ENCODE measurements at regions not wholly inside any gene's neighbourhood (a gene's known extent, or its start where the extent isn't known, plus 50 kb on each side); places are given as distances from the start of the nearest gene placed in this dataset.

GRCh38 chrX:43166874-43167273, 388.9 kb upstream of the PPP1R2C start:
- Histone ChIP-seq H4K20me1 (ENCODE audit: insufficient read depth, low read length) (no peaks in the 10 kb centered on the region), H3K9me2 (ENCODE audit: insufficient read depth, low read length) (no peaks in the 10 kb centered on the region), H3K9me3 (ENCODE audit: low read length) (no peaks in the 10 kb centered on the region), H3K36me3 (ENCODE audit: insufficient read depth, low read length) (no peaks in the 10 kb centered on the region; the same call in 1 of the 2 replicates), H2AFZ (ENCODE audit: low read length) (no peak overlapping the region), H3K4me2 (ENCODE audit: low read length) (no peak overlapping the region), H3K4me1 (ENCODE audit: insufficient read depth, low read length, poor library complexity, severe bottlenecking) (no peaks in the 10 kb centered on the region), H3K4me3 (ENCODE audit: low read depth, low read length, poor library complexity, severe bottlenecking) (no peak overlapping the region), H3K79me2 (ENCODE audit: insufficient read depth, low read depth, low read length) (no peaks in the 10 kb centered on the region), H3K27ac (ENCODE audit: low read depth, low read length, poor library complexity, severe bottlenecking) (no peak overlapping the region)
- POLR2A ChIA-PET = interaction anchor here (0.6 kb wide), 1 partner anchor 9 kb away, joined by 3 read pairs; no protein-coding TSS in a partner anchor
- intact Hi-C loops (cut with micrococcal nuclease; ENCODE audit: unreplicated experiment) = no loop called here
- DNase-seq (ENCODE audit: low spot score) = no peak
- BruUV-seq (replicated peaks) = no TSS peak
- CTCF ChIA-PET (ENCODE audit: unreplicated experiment) = no interaction called here
- TF ChIP-seq EZH2phosphoT487 (IDR thresholded peaks at IDR 0.05; ENCODE audit: borderline replicate concordance, low read depth, low read length) = no peak
- TF ChIP-seq, protein P1, sequence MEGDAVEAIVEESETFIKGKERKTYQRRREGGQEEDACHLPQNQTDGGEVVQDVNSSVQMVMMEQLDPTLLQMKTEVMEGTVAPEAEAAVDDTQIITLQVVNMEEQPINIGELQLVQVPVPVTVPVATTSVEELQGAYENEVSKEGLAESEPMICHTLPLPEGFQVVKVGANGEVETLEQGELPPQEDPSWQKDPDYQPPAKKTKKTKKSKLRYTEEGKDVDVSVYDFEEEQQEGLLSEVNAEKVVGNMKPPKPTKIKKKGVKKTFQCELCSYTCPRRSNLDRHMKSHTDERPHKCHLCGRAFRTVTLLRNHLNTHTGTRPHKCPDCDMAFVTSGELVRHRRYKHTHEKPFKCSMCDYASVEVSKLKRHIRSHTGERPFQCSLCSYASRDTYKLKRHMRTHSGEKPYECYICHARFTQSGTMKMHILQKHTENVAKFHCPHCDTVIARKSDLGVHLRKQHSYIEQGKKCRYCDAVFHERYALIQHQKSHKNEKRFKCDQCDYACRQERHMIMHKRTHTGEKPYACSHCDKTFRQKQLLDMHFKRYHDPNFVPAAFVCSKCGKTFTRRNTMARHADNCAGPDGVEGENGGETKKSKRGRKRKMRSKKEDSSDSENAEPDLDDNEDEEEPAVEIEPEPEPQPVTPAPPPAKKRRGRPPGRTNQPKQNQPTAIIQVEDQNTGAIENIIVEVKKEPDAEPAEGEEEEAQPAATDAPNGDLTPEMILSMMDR (conservative IDR thresholded peaks at IDR 0.05; ENCODE audit: low read length) = no peak

DNA sequence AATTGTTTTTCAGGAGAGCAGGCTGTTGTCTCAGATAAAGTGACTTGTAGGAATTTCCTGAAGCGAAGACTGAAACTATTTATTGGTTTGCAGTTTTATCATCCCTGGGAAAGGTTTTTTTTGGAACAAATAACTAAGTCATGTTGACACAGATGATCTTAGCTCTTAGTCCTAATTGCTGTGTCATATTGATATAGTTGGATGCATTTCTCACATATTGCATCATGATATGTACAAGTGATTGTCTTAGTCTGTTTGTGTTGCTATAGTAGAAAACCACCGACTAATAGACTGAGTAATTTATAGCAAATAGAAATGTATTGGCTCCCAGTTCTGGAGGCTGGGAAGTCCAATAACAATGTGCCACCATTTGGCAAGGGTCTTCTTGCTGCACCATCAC, 397.5 kb upstream of the PPP1R2C start:
- Histone ChIP-seq H3K4me1 (ENCODE audit: insufficient read depth, low read length, poor library complexity, severe bottlenecking) (no peaks in the 10 kb centered on the region), H4K20me1 (ENCODE audit: insufficient read depth, low read length) (no peaks in the 10 kb centered on the region), H3K36me3 (ENCODE audit: insufficient read depth, low read length) (no peaks in the 10 kb centered on the region; the same call in 1 of the 2 replicates), H3K9me2 (ENCODE audit: insufficient read depth, low read length) (no peaks in the 10 kb centered on the region), H2AFZ (ENCODE audit: low read length) (no peak overlapping the region), H3K9me3 (ENCODE audit: low read length) (no peaks in the 10 kb centered on the region), H3K4me3 (ENCODE audit: low read depth, low read length, poor library complexity, severe bottlenecking) (no peak overlapping the region), H3K4me2 (ENCODE audit: low read length) (no peak overlapping the region), H3K27ac (ENCODE audit: low read depth, low read length, poor library complexity, severe bottlenecking) (no peak overlapping the region), H3K79me2 (ENCODE audit: insufficient read depth, low read depth, low read length) (no peaks in the 10 kb centered on the region)
- ChIA-PET POLR2A (interaction anchor here (0.7 kb wide), 1 partner anchor 8 kb away, joined by 3 read pairs; no protein-coding TSS in a partner anchor), CTCF (ENCODE audit: unreplicated experiment) (no interaction called here)
- BruUV-seq (replicated peaks) = no TSS peak
- no peak for TF ChIP-seq EZH2phosphoT487 (IDR thresholded peaks at IDR 0.05; ENCODE audit: borderline replicate concordance, low read depth, low read length)
- TF ChIP-seq, protein P1 (conservative IDR thresholded peaks at IDR 0.05; ENCODE audit: low read length) = no peak
- intact Hi-C loops (cut with micrococcal nuclease; ENCODE audit: unreplicated experiment) = no loop called here
- no peak for DNase-seq (ENCODE audit: low spot score)

GRCh38 chrX:43176686-43177085, 398.7 kb upstream of the PPP1R2C start:
- Histone ChIP-seq H3K9me2 (ENCODE audit: insufficient read depth, low read length) (no peaks in the 10 kb centered on the region), H3K27ac (ENCODE audit: low read depth, low read length, poor library complexity, severe bottlenecking) (no peak overlapping the region), H4K20me1 (ENCODE audit: insufficient read depth, low read length) (no peaks in the 10 kb centered on the region), H3K79me2 (ENCODE audit: insufficient read depth, low read depth, low read length) (no peaks in the 10 kb centered on the region), H3K9me3 (ENCODE audit: low read length) (no peaks in the 10 kb centered on the region), H3K4me3 (ENCODE audit: low read depth, low read length, poor library complexity, severe bottlenecking) (no peak overlapping the region), H3K4me1 (ENCODE audit: insufficient read depth, low read length, poor library complexity, severe bottlenecking) (peaks cover 6% of the 10 kb centered on the region), H3K36me3 (ENCODE audit: insufficient read depth, low read length) (no peaks in the 10 kb centered on the region; the same call in 1 of the 2 replicates), H2AFZ (ENCODE audit: low read length) (no peak overlapping the region), H3K4me2 (ENCODE audit: low read length) (no peak overlapping the region)
- ChIA-PET POLR2A (no interaction called here), CTCF (ENCODE audit: unreplicated experiment) (no interaction called here)
- TF ChIP-seq, protein P1 (conservative IDR thresholded peaks at IDR 0.05; ENCODE audit: low read length) = no peak
- no peak for TF ChIP-seq EZH2phosphoT487 (IDR thresholded peaks at IDR 0.05; ENCODE audit: borderline replicate concordance, low read depth, low read length)
- DNase-seq (ENCODE audit: low spot score) = no peak
- no TSS peak for BruUV-seq (replicated peaks)
- intact Hi-C loops (cut with micrococcal nuclease; ENCODE audit: unreplicated experiment) = no loop called here
